ENCODE measurements at regions not wholly inside any gene's neighbourhood (a gene's known extent, or its start where the extent isn't known, plus 50 kb on each side); places are given as distances from the start of the nearest gene placed in this dataset.

DNA sequence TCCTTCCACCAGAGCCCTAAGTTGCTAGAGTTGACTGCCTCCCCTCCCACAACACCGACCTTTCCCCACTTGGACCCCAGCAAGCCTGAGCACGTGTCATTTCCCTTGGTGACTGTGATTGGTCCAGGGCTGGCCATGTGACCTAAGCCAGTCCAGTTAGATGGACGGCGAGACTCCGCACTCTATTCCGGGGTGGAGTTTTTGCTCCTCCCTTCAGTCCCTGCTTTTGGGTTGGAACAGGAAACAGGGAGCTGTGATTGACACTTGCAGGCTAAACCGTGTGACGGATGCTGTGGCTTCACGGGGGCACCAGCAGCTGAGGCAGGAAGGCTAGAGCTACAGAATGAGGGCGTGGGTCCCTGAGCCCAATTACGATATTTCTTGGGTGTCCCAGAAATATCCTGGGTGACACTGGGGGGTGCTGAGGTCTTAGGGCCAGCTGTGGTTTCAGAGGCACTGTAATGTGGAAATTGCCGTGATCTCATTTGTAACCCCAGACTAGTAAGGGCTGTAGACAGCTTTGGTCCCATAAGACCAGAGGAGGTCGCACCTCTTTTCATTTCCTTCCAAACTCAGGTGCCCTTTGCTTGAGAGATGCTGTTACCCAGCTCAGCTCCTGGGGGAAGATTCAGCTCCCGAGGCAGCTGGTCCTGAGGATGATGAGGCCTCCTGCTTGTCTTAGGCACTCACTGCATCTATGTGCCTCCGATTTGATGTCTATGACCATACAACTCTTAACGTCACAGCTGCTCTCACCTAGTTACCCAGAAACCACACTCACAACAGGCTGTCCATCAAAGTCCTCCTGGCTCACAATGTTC is 102.7 kb upstream of the NPTX2 start:
- DNase-seq, result no peak

- DNase-seq, result no peak
Measured at GRCh38 chr7:98511175-98511574, 105.9 kb upstream of the NPTX2 start.

- DNase-seq, result no peak
Measured at GRCh38 chr7:98509836-98510235, 107.2 kb upstream of the NPTX2 start.

- no peak for DNase-seq
Measured at GRCh38 chr7:98506471-98506870, 105.6 kb upstream of the BAIAP2L1 start.

DNA sequence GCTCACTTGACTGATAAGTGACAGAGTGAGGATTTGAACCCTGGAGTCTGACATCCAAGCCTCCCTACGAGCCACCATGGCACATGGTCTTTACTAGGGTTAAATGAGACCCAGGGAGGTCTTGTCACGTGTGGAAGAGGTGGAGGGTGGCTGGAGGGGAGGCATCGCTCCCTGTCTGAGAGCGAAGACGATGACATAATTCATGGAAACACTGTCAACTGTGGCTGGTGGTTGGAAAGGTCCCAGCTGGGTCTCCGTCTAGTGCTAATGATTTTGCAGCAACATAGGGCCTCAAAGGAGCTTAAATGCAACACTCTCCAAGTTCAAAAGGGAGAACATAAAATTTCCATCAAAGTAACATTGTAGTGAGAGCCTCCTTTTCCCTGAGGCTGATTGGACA is 99.9 kb upstream of the BAIAP2L1 start:
- DNase-seq, result no peak

- DNase-seq, result no peak
Measured at GRCh38 chr7:98496618-98497017, 95.7 kb upstream of the BAIAP2L1 start.

- DNase-seq, result no peak
Measured at GRCh38 chr7:98495200-98495955, 94.5 kb upstream of the BAIAP2L1 start.

DNA sequence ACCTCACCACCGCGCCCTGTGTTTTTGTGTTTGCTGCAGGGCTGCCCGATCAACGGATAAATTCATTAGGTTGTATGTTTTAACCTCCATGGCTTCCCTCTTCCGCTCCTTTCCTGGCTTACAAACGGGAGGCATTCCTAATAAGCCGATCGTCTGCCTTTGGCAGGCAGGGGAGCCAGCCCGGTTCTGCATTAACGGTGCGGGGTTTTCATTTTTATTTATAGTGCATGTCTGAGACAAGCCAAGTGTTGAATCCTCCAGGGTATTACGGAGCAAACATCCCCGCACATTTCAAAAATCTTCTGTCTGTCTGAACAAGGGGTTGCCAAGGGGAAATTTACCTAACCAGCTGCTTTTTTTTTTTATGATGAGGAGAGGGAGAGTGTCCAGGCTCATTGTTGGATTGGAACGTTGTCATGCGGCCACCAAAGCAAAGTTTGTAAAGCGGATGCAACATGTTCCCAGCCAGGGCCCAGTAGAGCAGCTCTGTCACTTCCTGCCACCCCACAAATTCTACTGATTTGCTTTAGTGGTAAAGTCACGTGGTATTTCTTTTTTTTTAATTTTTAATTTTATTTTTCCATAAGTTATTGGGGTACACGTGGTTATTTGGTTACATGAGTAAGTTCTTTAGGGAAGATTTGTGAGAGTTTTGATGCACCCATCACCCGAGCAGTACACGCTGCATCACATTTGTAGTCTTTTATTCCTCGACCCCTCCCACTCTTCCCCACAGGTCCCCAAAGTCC is 92.3 kb upstream of the BAIAP2L1 start:
- no peak for DNase-seq

GRCh38 chr7:98488167-98488566 is 87.3 kb upstream of the BAIAP2L1 start:
- no peak for DNase-seq

DNA sequence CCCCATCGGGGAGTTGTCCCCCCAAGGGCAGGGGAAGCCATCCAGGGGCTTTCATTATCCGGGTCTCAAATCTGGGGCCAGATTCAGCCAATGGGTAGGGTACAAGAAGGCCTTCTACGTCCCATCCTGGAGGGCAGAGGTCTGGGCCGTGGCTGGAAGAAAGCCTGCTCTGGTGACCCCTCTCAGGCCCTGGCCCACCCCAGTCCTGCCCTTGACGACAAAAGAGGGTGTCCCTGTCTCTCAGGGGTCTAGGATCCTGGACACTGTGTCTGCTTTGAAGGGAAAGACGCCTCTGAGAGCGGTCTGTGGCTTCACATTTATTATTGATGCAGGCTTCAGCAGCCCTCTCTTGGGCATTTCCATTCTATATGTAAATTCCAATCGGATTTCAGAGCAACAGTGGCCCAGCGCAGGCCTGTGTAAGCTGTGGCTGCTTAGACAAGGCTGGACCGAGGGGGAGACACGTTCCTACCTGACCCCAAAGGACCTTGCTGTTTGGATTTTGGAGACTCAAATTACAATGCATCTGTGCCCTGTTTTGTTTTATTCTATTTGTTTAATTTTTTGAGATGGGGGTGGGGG is 83.2 kb upstream of the BAIAP2L1 start:
- DNase-seq, result no peak

GRCh38 chr7:98483276-98483963 is 82.5 kb upstream of the BAIAP2L1 start:
- DNase-seq, result no peak

GRCh38 chr7:98479318-98479717 is 78.4 kb upstream of the BAIAP2L1 start:
- no peak for DNase-seq

DNA sequence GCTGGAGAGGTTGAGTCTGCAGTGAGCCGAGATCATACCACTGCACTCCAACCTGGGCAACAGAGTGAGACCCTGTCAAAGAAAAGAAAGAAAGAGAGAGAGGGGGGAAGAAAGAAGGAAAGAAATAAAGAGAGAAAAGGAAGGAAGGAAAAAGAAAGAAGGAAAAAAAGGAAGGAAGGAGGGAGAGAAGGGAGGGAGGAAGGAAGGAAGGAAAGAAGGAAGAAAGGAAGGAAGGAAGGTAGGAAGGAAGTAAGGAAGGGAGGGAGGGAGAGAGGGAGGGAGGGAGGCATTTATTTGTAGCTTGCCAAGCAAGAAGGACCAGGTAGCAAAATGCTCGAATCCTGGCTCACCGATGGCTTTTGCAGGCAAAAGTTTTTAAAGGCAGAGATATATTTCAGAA is 74.5 kb upstream of the BAIAP2L1 start:
- DNase-seq, result no peak

GRCh38 chr7:98474558-98474957 is 73.7 kb upstream of the BAIAP2L1 start:
- no peak for DNase-seq

DNA sequence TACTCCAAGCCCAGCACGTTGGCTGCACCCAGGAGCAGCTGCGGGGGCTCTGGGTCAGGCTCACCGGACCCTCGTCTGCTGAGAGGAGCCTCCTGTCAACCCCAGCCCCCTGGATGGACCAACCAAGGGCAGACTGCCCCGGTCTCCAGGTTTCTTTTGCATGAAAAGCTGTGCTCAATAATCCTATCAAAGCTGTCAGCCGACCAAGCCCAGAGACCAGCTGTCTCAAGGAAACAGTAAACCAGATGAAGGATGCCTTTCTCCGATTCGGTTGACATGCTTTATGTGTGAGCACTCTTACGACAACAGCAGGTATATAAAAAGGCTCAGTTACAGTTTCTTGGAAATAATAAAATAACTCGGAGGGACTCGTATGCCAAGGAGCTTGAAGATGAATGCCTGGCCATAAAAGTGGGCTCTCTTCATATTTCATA is 71.6 kb upstream of the BAIAP2L1 start:
- no peak for DNase-seq

DNA sequence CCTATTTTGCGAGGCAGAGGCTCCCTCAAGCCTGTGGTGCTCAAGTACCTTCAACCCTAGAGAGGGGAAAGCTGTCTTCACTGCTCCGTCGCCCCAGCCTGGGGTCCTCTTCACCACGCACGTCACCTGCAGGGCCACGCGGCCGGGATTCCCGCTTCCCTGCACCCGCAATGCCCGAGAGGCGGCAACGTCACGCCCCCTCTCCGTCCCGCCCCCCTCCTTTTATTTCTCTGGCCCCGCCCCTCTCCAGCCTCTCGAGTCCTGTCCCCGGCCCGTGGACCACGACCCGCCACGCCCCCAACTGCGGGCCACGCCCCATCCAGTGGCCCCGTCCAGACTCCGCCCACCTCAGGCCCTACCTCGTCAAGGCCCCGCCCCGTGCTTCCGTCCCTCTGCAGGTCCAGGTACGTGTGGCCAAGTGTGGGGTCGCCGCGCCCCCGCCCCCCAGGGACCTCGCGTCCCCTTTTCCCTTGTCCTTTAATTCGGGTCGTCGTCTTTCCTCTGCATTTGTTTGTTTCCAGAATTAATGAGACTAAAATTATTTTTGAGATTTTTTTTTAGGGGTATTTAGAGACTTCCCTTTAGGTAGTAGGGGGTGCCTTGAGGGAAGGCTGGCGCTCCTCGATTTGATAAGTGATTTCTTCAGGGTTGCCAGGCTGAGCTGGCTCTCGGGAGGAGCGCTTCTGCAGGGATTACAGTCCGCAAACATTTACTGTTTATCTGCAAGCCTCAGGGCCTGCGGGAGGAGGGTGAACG is 69.8 kb upstream of the BAIAP2L1 start:
- DNase-seq, result peak in 1 of 6 experiments; percentile 20

DNA sequence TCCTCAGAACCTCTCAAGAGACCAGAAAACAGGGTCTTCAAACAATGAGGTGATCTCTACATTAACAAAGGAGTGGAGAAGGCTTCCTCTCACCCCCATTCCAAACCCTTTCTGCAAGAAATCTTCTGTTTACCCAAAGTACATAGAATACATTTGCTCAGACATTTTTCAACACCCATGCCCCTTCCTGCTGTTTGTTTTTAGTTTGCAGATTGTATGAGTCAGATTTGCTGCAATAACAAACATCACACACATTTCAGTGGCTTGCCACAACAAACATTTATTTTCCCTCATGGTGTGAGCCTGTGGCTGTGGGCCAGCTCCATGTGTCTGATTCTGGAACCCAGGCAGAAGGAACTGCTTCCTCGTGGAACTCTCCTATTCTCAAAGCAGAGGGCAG is 68.2 kb upstream of the BAIAP2L1 start:
- DNase-seq, result no peak

DNA sequence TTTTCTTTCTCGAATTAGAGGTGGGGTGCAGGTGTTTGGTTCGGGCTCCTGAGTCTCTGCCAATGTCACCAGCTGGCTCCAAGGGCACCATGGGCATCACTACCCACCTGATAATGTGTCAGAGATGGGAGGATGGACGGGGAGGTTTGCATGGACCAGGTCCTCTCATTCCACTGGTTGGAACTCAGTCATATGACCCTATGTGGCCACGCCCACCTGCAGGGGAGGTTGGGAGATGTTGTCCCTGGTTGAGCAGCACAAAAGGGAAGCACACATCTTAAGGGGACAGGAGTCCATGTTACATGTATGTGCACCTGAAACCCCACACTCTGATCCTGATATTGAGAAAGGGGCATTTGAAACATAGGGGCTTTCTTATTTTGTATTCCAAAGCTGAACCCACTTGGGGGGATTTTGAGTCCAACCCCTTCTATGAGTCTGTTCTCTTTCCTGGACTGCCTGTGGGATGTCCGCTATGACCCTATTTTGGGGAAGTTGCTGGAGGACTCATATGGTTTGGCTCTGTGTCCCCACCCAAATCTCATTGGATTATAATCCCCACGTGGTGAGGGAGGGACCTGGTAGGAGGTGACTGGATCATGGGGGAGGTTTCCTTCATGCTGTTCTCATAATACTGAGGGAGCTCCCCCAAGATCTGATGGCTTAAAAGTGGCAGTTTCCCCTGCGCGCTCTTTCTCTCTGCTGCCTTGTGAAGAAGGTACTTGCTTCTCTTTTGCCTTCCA is 66.9 kb upstream of the BAIAP2L1 start:
- DNase-seq, result no peak

DNA sequence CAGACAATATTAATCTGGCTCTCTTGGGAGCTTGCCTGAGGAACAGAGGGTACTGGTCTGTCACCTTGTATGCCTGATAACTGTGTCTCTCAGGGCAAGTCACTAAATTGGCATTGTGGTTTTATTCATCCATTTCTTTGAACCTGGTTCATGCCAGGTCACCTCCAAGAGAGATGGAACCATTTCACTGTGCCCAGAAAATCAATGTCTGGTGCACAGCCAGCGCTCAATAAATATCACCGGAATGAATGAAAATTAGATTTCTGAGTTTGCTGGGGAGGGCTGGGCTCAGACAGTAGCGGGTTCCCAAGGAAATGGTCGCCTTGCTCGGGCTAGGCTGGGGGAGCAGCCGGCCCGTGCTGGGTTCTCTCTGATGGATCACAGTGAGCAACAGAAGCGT is 64.1 kb upstream of the BAIAP2L1 start:
- no peak for DNase-seq

DNA sequence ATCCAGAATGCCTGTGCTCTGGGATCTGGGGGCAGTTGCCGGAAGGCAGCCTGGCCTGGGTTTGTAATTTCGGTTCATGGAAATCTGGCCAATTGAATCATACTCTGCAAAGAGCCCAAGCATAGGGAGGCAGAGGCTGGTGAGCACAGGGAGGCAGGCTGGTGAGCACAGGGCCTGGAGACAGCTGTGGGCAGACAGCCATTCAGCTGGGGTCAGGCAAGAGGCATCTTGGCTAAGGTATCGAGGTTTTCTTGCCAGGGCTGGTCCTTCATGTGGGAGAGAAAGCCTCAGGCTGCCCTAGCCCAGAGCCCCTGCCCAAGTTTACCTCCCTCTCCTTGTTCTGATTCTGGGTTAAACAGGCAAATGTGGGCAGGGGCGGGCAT is 63.7 kb upstream of the BAIAP2L1 start:
- no peak for DNase-seq
